ENCODE measurements at regions not wholly inside any gene's neighbourhood (a gene's known extent, or its start where the extent isn't known, plus 50 kb on each side); places are given as distances from the start of the nearest gene placed in this dataset.

GRCh38 chr10:21014141-21014540 is 117.0 kb upstream of the NEBL start:
- intact Hi-C loops (cut with DNase I): no loop called here
- DNase-seq: no peak

- intact Hi-C loops (cut with DNase I): no loop called here
- peak in 1 of 10 donors; percentile 65 for DNase-seq
Observed at GRCh38 chr10:21011433-21012018, 114.4 kb upstream of the NEBL start.

DNA sequence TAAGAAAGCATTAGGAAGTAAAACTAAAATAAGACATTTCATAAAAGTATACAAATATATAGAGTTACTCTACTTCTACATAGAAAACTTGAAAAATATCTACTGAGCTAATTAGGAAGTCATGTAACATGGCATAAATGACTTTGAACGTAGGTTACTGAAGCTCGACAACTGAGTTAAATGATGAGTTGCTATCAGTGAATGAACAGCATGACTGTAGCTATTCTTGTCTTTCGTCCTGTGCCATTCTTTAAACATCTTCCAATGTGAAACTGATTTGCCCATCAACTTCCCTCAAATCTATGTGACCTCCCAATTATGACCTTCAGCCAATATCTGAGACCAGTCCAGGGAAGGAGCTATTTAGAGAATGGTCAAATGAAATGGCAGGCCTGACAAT is 113.5 kb upstream of the NEBL start:
- no peak for DNase-seq
- intact Hi-C loops (cut with DNase I): no loop called here

- no peak for DNase-seq
- intact Hi-C loops (cut with DNase I): no loop called here
Observed at GRCh38 chr10:21003240-21003822, 106.2 kb upstream of the NEBL start.

- no peak for DNase-seq
Observed at GRCh38 chr10:21002091-21002878, 105.2 kb upstream of the NEBL start.

DNA sequence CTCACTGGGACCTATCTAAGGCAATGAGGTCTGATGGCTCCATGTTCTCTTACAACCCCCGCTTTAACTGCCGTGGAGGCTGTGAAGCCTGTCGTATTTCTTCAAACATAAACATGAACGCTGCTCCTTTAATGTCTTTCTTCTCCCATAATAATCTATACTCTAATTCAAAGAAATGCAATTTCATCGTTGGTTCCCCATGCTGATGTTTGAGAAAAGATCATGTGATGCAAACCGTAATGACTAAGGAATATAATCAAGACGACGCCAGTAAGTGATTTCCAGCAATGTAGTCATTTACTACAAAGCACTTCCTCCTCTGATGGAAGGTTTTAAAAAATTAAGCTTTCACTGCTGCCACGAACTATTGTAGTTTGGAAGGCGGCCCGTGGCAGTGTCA is 102.6 kb upstream of the NEBL start:
- no peak for DNase-seq
- intact Hi-C loops (cut with DNase I): no loop called here

More at GRCh38 chr10:21002091-21002878, 105.2 kb upstream of the NEBL start:
- intact Hi-C loops (cut with DNase I): no loop called here

DNA sequence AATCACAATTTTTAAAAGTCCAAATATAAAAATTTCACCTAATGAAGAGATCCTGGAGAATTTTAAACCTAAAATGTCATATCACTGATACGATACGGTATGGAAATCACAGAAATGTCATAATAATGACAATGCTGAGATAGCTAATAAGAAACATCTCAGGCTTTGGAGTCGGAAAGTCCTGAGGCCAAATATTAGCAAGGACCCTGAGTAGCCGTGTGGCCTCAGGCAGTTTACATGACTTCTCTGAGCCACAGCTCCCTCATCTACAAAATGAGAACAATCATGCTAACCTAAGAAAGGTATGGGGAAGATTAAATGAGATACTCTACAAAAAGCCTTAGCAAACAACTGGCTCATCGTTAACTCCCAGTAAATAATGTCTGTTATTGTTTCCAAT is 100.9 kb upstream of the NEBL start:
- DNase-seq: no peak
- intact Hi-C loops (cut with DNase I): no loop called here

DNA sequence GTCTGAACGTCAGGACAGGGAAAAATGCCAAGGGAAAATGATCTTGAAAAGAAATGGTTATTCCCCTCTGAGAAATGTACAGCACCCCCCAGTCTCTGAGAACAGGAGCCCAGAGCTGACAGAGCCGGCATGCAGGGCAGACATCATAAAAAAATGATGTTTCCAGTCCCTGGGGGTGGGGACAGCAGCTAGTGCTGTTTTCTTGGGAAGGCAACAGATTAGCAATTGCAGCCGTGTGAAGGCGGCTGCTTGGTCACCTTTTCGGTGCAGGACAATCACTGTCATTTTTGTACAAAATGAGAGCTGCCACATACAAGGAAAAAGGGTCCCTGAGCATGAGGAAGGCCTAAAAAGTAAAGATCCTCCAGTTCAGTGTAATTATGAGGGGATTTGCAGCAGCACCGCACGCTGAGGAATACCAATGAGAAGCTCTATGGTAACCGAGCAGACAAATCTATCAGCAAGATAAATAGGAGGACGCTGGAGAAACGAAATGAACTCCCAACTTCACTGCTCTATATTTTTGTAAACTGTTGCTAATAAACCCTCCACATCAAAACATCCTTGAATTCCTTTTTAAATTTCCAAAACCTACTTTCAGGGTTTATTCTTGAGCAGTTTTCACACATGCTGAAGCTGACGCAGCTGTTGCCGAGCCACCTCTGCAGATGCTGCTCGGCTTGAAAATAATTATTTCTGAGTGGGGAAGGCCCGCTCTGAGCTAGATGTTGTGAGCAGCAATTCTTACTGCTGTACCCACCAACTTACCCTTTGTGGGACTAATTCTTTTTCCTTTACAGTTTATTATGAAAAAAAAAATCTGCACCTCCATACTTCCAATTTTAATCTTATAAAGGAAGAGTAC is 98.2 kb upstream of the NEBL start:
- DNase-seq: peak in 4 of 10 donors; percentile 20 to 87 (median 28)
- intact Hi-C loops (cut with DNase I): no loop called here

- no peak for DNase-seq
- intact Hi-C loops (cut with DNase I): no loop called here
Observed at GRCh38 chr10:20993830-20994527, 96.9 kb upstream of the NEBL start.

- intact Hi-C loops (cut with DNase I): no loop called here
- no peak for DNase-seq
Observed at GRCh38 chr10:20993389-20993788, 96.3 kb upstream of the NEBL start.

DNA sequence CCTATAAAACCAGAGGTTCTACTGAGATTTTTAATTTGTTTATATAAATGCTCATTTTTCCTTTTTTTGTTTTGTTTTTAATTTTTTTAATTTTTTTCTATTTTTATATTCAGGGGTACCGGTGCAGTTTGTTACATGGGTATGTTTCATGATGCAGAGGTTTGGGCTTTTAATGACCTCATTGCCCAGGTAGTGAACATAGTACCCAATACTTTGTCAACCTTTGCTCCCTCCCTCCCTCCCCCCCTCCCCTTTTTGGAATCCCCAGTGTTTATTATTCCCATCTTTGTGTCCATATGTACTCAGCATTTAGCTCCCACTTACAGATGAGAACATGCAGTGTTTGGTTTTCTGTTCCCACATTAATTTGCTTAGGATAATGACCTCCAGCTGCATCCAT is 94.4 kb upstream of the NEBL start:
- intact Hi-C loops (cut with DNase I): no loop called here
- DNase-seq: no peak

DNA sequence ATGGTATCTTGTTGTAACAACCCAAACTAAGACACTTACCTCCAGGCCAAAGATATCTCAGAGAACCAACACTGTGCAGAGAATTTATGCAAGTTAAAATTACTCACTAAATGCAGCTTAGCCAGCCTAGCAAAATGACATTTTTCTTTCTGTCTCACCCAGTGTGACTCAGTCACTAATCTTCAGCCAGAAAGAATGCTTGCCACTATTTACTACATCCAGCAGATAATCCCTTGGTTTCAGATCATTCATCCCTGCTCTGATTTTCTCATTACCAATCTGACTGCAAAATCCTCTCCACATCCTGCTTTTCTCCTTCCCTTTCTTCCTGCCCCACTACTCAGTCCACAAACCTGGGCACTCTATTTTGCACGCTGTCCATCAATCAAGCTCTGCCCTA is 93.5 kb upstream of the NEBL start:
- DNase-seq: no peak
- intact Hi-C loops (cut with DNase I): no loop called here

GRCh38 chr10:20988357-20988983 is 91.4 kb upstream of the NEBL start:
- no peak for DNase-seq
- intact Hi-C loops (cut with DNase I): no loop called here

GRCh38 chr10:20986049-20986448 is 88.9 kb upstream of the NEBL start:
- intact Hi-C loops (cut with DNase I): no loop called here
- no peak for DNase-seq

- peak in 1 of 10 donors; percentile 32 for DNase-seq
- intact Hi-C loops (cut with DNase I): no loop called here
Observed at GRCh38 chr10:20984662-20985061, 87.6 kb upstream of the NEBL start.

DNA sequence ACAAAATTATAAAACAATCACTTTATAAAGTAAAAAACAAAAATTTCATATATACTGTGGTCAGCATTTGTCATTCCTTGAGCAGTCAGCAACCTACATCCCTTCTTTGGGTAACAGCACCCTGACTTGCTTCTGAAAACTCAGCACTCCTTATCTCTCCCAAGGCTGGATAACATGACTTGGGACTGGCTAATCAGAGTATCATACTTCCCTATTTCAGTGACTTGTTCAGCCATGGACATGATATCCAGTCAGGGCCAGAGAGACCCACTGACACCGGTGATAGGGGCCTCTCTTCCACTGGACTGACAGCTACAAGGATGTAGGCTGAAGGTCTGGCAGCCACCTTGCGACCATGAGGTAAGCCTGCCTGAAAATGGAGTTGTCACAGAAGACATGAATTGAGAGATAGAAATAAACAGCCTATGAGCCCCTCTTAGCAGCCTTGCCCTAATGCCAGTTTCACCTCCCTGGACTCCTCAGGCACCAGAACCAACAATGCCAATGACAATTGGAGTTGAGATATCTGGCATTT is 84.4 kb upstream of the NEBL start:
- DNase-seq: no peak
- intact Hi-C loops (cut with DNase I): no loop called here

- intact Hi-C loops (cut with DNase I): no loop called here
- DNase-seq: no peak
Observed at GRCh38 chr10:20978617-20979016, 81.5 kb upstream of the NEBL start.

DNA sequence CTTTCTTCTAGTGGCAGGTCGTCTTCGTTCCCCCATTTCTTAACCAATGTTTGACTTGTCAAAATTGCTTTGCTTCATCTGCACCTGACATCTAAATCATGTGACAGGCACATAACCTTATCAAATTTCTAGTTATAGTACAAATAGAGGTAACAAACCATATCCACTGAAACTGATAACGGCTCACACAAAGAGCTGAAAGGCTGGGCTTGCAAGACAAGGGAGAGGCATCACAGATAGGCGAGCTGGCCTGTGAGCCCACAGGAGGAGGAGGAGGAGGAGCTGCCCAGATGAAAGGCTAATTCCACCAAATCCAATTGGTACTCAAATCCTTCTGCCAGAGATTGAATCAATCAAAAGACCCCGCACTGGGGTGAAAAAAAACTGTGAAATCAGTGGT is 80.2 kb upstream of the NEBL start:
- intact Hi-C loops (cut with DNase I): no loop called here
- no peak for DNase-seq

- DNase-seq: no peak
- intact Hi-C loops (cut with DNase I): no loop called here
Observed at GRCh38 chr10:20976891-20977290, 79.8 kb upstream of the NEBL start.

DNA sequence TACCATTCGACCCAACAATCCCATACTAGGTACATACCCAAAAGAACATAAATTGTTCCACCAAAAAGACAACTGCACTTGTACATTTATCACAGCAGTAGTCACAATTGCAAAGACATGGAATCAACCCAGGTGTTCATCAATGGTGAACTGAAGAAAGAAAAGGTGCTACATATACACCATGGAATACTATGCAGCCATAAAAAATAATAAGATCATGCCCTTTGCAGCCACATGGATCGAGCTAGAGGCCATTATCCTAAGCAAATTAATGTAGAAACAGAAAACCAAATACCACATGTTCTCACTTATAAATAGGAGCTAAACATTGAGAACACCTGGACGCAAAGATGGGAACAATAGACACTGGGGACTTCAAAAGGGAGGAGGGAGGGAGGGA is 79.3 kb upstream of the NEBL start:
- intact Hi-C loops (cut with DNase I): no loop called here
- no peak for DNase-seq

Measured in posterior cingulate gyrus (tissue), 11 donors.